Activated naive CD4-positive, alpha-beta T cell (primary cell): ENCODE measurements at regions not wholly inside any gene's neighbourhood (a gene's known extent, or its start where the extent isn't known, plus 50 kb on each side); places are given as distances from the start of the nearest gene placed in this dataset.
"Not testable (repeated sequence)": the region's sequence is repeated elsewhere in the genome, so short reads cannot be mapped to it uniquely, and the experiment has no call there.

Experiments
- DNase-seq, 4 experiments: peaks; one replicate each; lab custom pipeline; 2025; lab: John Stamatoyannopoulos, UW

DNA sequence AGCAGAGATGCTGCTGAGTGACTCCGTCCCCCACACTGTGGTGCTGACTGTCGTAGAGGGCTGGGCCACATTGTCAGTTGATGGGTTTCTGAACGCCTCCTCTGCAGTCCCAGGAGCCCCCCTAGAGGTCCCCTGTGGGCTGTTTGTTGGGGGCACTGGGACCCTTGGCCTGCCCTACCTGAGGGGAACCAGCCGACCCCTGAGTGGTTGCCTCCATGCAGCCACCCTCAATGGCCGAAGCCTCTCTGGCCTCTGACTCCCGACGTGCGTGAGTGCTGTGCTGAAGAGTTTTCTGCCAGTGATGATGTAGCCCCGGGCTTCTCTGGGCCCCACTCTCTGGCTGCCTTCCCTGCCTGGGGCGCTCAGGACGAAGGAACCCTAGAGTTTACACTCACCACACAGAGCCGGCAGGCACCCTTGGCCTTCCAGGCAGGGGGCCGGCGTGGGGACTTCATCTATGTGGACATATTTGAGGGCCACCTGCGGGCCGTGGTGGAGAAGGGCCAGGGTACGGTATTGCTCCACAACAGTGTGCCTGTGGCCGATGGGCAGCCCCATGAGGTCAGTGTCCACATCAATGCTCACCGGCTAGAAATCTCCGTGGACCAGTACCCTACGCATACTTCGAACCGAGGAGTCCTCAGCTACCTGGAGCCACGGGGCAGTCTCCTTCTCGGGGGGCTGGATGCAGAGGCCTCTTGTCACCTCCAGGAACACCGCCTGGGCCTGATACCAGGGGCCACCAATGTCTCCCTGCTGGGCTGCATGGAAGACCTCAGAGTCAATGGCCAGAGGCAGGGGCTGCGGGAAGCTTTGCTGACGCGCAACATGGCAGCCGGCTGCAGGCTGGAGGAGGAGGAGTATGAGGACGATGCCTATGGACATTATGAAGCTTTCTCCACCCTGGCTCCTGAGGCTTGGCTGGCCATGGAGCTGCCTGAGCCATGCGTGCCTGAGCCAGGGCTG is 181.1 kb downstream of the TBC1D2B start:
- not testable (repeated sequence) for DNase-seq

GRCh38 chr15:77895742-77896141 is 181.8 kb downstream of the TBC1D2B start:
- DNase-seq: no peak

- not testable (repeated sequence) for DNase-seq
Observed at GRCh38 chr15:77895145-77895544, 182.4 kb downstream of the TBC1D2B start.

DNA sequence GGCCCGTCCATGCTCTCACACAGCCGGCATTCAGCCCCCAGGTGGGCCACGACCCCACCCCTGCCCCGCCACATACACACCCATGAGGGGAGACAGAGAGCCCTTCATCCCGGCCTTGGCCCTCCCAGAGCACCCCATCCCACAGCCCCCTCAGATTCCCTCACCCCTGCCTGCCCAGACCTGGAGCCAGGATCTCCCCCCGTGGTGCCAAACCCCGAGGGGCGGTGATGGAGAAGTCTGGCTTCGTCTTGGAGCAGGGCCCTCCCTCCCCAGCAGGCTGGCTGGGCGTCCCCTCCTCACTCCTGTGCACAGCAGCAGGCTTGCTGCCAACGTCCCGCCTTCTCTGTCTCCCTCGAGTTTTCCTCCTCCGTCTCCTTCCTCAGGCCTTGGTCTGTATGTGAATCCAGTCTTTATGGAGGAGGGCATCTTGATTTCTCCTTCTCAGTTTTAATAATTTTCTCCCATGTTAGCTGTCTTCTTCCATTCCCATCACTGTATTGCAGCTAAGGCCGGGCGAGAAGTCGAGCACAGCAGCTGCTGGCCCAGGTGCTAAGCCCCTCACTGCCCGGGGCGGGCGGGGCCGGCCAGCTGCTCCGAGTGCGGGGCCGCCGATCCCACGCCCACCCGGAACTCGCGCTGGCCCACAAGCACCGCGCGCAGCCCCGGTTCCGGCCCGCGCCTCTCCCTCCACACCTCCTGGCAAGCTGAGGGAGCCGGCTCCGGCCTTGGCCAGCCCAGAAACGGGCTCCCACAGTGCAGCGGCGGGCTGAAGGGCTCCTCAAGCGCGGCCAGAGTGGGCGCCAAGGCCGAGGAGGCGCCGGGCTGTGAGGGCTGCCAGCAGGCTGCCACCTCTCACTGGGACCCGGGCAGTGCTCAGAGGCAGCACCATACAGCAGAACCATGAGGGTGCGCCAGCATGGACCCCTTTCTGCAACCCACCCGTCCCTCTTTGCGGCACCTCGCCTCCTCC is 183.6 kb downstream of the TBC1D2B start:
- DNase-seq: not testable (repeated sequence)

DNA sequence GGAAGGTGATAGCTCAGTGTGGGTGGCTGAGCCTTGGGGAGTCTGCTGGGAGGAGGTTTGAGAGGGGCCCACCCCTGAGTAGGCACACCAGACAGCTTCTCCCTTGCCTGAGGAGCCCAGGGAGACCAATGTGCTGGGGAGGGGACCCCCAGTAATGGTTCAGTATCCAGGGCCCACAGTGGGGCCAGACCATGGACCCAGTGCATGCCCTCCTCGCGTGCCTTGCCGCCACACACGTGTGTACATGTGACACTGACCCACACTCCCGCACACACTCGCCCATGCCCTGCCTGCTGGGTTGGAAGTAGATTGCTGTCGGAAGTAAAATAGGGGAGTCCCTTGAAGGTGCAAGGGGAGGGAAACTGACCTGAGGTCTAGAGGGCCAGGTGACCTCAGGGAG is 184.3 kb downstream of the TBC1D2B start:
- not testable (repeated sequence) for DNase-seq

DNA sequence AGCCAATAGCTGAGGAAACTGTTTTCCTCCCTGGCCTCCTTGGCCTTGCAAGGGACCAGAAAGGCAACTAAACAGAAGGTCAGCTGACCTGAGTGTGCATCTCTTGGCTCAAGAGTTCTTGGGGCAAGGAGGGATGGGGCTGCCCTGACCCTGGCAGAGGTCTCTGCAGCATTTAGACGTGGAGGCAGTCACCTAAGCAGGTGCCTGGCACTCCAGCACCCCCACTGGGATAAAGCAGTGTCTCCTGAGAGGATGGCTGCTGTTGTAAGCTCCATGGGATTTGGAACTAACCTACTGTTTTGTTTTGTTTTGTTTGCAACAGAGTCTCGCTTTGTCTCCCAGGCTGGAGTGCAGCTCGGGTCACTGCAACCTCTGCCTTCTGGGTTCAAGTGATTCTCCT is 185.2 kb downstream of the TBC1D2B start:
- DNase-seq: no peak

- DNase-seq: not testable (repeated sequence)
Observed at GRCh38 chr15:77891862-77892261, 185.6 kb downstream of the TBC1D2B start.

DNA sequence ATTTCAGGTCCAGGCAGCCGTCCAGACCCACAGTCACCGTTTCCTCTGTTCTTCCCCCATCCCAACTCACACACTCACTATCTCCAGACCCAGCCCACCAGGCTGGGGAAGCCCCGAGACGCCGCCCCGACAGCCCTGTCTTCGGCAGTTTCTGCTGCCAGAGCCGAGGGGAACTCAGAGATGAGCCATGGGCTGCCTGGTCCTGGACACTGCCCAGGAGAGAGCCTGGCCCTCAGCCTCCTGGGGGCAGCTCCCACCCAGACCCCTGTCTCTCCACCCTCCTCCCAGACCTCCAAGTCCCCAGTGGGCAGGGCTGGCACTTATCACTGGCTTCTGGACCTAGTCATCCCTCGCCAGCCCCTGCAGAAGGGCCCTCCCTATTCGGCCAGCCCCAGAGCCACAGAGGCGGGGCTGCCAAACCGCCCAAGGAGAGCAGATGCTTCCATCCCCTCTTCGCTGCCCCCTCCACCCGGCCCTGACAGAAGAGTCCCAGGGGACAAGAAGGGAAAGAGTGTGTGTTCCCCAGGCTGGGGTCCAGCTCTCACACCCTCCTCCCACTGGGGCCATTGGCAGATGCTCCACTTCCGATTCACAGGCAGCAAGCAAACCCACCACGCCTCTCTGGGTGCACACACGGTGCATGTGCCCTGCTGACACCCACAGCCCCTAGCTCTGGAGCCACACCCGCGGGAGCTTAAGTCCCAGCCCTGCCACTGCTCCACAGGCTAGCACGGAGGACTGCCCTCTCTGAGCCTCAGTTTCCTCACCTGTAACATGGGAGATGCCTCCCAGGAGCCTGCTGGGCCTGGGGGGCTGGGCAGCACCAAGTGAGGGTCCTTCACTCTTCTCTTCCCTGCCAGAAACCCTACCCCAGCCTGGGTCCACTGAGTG is 186.4 kb downstream of the TBC1D2B start:
- not testable (repeated sequence) for DNase-seq

DNA sequence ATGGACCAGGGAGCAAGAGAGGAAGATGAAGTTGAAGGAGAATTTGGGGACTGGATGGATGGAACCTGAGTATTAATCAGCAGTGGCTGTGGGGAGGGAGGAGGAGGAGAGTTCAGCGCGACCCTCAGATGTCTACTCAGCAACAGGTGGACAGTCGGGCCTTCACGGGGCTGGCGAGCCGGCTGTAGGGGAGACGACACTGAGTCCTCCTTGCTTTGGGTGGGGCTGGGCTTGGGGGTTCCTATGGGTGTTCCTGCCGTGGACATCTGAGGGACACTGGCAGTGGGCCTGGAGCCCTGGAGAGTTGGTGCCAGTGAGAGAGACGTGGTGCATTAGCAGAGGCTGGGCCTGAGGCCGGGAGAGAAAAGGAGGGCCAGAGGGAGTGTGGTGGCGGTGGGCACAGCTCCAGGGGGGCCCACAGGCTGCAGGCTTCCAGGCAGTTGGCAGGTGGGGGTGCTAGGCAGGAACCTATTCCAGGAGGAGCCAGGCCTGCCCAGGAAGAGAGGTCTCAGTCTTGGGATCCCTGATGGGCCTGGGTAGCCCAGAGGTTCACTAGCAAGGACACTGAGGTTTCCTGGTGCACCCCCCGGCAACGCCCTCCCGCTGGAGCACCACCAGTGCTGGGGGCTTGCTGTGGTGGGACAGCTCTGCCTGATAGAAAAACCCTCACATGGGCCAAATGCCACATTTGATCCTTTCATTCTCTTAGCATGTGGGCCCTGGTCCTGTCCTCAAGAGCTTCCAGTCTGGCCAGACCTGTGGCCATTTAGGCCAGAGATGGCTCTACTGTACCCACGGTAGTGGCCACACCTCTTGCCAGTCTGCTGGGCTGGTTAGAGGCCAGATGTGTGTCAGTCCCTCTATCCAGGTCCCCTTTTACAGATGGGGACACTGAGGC is 187.4 kb downstream of the TBC1D2B start:
- not testable (repeated sequence) for DNase-seq

DNA sequence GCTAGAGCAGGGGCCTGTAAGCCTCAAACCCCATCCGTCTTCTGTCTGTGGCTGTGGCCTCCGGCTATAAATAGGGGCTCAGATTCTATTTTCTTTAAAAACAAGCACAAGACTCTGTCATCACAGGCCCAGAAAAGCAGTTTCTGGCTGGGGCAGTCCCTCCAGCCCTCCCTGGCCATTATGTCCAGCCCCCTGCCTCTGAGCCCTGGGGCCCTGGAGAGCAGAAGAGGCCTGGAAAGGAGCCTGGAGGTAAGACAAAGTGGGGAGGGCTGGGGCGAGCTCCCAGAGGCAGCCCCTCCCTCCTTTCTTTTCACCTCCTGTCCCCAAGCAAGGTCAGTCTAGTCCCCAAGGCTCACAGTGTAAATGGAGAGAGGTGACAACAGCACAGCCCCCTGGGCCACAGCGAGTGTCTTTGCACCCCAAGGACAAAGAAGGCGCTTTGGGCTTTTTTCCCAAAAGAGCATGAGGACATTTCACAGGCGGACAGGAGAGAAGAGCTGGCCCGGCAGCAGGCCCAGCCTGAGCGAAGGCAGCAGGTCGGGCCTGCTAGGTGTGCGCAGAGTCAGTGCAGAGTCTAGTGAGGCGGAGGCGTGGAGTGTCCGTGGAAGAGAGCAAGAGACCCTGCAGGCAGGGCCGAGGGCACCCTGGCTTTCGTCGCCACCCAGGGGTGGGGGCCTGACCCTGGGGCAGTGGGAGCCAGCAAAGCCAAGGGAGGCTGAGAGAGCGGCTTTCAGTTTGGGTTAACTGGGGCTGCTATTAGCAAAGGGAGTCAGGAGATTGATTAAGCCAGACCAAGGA is 188.3 kb downstream of the TBC1D2B start:
- no peak for DNase-seq

DNA sequence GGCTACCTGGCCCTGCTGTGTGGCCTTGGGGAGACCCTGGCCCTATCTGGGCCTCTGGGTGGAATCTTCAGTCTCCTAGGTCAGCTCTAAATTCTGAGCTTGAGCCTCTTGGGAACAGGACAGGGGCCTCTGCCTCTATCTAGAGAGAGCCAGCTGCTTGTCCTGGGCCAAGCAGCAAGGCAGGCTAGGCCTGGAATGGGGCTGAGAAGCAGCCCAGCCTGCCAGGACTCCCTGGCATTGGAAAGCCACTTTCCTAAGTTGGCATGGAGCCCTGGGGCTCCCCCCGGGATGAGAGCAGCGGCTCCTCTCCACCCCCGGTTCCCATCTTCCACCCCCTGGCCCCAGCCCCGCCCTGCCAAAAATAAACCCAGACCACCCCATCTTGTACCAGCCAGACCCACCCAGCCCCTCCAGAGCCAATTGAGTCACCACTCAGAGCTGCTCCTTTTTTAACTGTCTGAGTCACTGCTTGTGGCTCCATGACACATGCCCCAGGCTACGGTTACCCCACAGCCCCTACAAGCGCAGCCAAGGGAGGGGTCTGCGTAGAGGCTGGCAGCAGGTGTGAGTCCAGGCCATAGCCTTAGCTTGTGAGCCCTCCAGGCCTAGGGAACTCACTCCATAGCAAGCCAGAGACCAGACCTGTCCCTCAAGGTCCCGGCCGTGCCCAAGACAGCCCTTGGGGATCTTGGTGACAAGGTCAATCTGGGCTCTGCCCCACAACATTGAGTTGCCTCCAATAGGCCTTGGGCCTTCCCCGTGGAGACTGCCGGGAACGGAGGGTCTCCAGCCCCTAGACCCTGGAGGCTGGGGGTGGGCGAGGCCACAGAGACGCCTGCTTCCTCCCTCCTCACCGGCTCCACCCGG is 189.7 kb downstream of the TBC1D2B start:
- not testable (repeated sequence) for DNase-seq

- no peak for DNase-seq
Observed at GRCh38 chr15:77886805-77887448, 190.6 kb downstream of the TBC1D2B start.

DNA sequence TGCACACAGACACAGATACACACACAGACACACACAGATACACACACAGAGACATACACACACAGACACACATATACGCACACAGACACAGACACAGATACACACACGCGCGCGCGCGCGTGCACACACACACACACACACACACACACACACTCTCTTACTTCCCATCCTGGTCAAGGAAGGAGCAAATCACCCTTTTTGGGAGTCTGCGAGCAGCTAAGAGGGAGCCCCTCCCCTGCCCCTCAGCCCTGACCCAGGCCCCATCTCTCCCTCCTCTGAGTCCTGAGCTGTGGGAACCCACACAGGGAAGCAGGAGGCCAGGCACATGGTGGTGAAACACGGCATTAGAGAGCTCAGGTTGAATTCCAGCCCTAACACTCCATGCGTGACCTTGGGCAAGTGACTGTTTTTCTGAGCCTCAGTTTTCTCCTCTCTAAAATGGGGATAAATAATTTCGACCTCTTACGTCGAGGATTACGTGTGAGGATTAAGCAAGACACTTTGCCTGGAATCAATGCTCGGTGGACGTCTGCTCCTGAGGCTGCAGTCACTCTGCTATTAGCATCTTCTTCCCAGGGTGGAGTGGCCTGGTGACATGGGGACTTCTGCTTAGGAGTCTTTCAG is 191.5 kb downstream of the TBC1D2B start:
- DNase-seq: not testable (repeated sequence)

GRCh38 chr15:77883012-77883411 is 194.5 kb downstream of the TBC1D2B start:
- DNase-seq: not testable (repeated sequence)

- DNase-seq: no peak
Observed at GRCh38 chr15:77881950-77882349, 195.6 kb downstream of the TBC1D2B start.

DNA sequence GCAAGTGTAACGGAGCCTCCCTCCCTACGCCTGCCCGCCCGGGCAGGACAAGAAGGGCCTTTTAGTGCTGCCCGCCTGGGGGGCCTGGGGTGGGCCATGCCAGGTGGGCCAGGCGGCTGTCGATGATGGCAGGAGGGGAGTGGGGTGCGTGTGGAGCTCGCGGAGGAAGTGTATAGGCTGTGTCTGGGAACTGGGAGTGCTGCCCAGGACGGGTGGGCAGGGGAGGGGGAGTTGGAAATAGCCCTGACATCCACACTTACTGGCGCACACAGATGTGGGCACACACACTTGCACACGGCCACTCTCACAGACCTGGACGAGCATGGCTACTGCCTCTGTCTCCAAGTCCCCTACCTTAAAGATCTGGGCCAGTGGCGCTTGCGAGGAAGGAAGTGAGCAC is 196.0 kb downstream of the TBC1D2B start:
- not testable (repeated sequence) for DNase-seq

DNA sequence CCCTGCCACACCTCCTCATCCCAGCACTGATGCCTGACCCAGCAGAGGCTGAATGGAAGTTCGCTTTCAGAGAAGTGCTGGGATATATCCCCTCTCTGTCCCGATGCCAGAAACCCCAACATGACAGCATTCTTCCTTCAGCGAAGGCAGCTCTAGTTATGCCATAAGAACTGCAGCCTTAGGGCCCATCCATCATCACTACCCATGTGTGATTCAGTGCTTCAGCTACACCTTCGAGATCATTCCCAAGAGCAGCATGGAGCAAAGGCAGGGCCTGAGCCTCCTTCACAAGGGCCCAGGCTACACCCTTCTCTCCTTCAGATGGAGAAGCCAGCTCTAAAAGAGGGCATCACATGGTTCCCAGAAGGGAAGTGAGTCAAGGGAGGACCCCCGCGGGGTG is 198.0 kb downstream of the TBC1D2B start:
- DNase-seq: not testable (repeated sequence)
